PFSK-1 (cell line): ENCODE measurements at regions not wholly inside any gene's neighbourhood (a gene's known extent, or its start where the extent isn't known, plus 50 kb on each side); places are given as distances from the start of the nearest gene placed in this dataset.

Experiments used
- FOXP2 ChIP-seq: optimal IDR thresholded peaks from 2 replicates; pipeline ENCODE3; 2011; ENCODE audit warnings: borderline replicate concordance, control low read depth, inconsistent platforms; ENCODE audit not compliant: insufficient read depth; ENCODE audit errors: extremely low read length, extremely low read depth
- POLR2AphosphoS5 ChIP-seq: IDR thresholded peaks from 2 replicates; pipeline ENCODE4 v1.6.1; 2012; ENCODE audit warnings: low read depth, mild to moderate bottlenecking, control low read depth, low read length, moderate library complexity
- REST ChIP-seq, 2 experiments: IDR thresholded peaks; 2 replicates each; pipeline versions ENCODE4 v1.6.1 to v1.8.0; 2011 to 2012; ENCODE audit warnings: low read depth in 2 of 2, low read length in 2 of 2, control low read depth in 1 of 2, inconsistent platforms in 1 of 2, mild to moderate bottlenecking in 1 of 2, moderate library complexity in 1 of 2; ENCODE audit not compliant: insufficient read depth in 1 of 2
- SIN3A ChIP-seq: IDR thresholded peaks from 2 replicates; pipeline ENCODE4 v1.6.1; 2012; ENCODE audit warnings: mild to moderate bottlenecking, low read length, moderate library complexity, borderline replicate concordance; ENCODE audit not compliant: insufficient read depth
- TAF1 ChIP-seq: IDR thresholded peaks from 2 replicates; pipeline ENCODE4 v1.6.1; 2012; ENCODE audit warnings: low read length, control low read depth, borderline replicate concordance; ENCODE audit not compliant: insufficient read depth

- TF ChIP-seq SIN3A (no peak), REST (IDR thresholded peaks at IDR 0.05; ENCODE audit: insufficient read depth in 1 of 2, low read depth in 2 of 2, low read length in 2 of 2) (no peak), POLR2AphosphoS5 (no peak), FOXP2 (no peak), TAF1 (no peak)
Measured at GRCh38 chr4:27703771-27704170, 843.1 kb downstream of the STIM2 start.

GRCh38 chr4:27711041-27711440 lies 850.4 kb downstream of the STIM2 start:
- TF ChIP-seq REST (IDR thresholded peaks at IDR 0.05; ENCODE audit: insufficient read depth in 1 of 2, low read depth in 2 of 2, low read length in 2 of 2) (no peak), POLR2AphosphoS5 (no peak), TAF1 (no peak), SIN3A (no peak), FOXP2 (no peak)

- TF ChIP-seq SIN3A (no peak), FOXP2 (no peak), POLR2AphosphoS5 (no peak), TAF1 (no peak), REST (IDR thresholded peaks at IDR 0.05; ENCODE audit: insufficient read depth in 1 of 2, low read depth in 2 of 2, low read length in 2 of 2) (no peak)
Measured at GRCh38 chr4:27714073-27714472, 853.4 kb downstream of the STIM2 start.

GRCh38 chr4:27716693-27717430 lies 856.2 kb downstream of the STIM2 start:
- TF ChIP-seq SIN3A, result no peak
- TF ChIP-seq TAF1, result no peak
- TF ChIP-seq FOXP2, result no peak
- TF ChIP-seq POLR2AphosphoS5, result no peak
- TF ChIP-seq REST (IDR thresholded peaks at IDR 0.05; ENCODE audit: insufficient read depth in 1 of 2, low read depth in 2 of 2, low read length in 2 of 2), result no peak
